ENCODE measurements at regions not wholly inside any gene's neighbourhood (a gene's known extent, or its start where the extent isn't known, plus 50 kb on each side); places are given as distances from the start of the nearest gene placed in this dataset.

DNA sequence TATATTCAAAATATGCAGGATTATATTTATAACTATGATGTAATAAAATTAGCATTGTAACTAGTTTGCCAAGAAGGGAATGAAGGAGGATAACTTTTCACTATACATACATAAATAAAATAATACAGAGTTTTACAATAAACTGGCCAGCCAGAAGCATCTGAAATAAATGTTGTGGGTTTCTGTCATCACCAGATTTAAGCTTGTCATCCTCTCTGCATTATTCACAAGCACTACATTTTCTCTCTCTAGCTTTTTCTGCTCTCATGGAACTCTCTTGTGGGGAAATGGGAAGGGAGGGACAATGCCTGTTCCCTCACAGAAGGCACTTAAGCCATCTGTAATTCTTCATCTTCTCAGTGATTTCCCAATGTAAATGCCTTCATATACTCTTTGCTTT lies 626.8 kb downstream of the SEMA5A start:
- ChIA-PET CTCF (no interaction called here), RAD21 (ENCODE audit: low non-redundant PET in 1 of 2, low total read pairs in 2 of 2, uncharacterized antibody in 2 of 2, unreplicated experiment in 2 of 2) (no interaction called here), POLR2A (no interaction called here)
- Histone ChIP-seq H2AFZ (ENCODE audit: low read depth, low read length, poor library complexity, severe bottlenecking) (no peak overlapping the region), H3K4me1 (ENCODE audit: control insufficient read depth in 1 of 2, insufficient read depth in 2 of 2, low read length in 2 of 2) (no peaks in the 10 kb centered on the region), H4K20me1 (ENCODE audit: insufficient read depth) (no peaks in the 10 kb centered on the region), H3K79me2 (ENCODE audit: insufficient read depth, low read length) (no peaks in the 10 kb centered on the region), H3K9ac (ENCODE audit: low read length) (no peak overlapping the region), H3K27ac (ENCODE audit: low read depth, low read length) (no peak overlapping the region), H3K9me3 (ENCODE audit: control insufficient read depth in 1 of 2, insufficient read depth in 1 of 2, low read depth in 1 of 2, low read length in 2 of 2) (peaks cover 3 to 17% of the 10 kb centered on the region in 2 experiments; a peak in 3 of 4 replicates), H3K4me2 (ENCODE audit: low read length) (no peak overlapping the region), H3K9me2 (ENCODE audit: insufficient read depth) (no peaks in the 10 kb centered on the region), H3K27me3 (ENCODE audit: insufficient read depth, low read length) (no peaks in the 10 kb centered on the region), H3K4me3 (replicated peaks in 1 of 2; ENCODE audit: low read depth in 1 of 2, low read length in 2 of 2) (no peak overlapping the region), H3K36me3 (ENCODE audit: control insufficient read depth in 1 of 2, insufficient read depth in 2 of 2, low read length in 2 of 2) (no peaks in the 10 kb centered on the region)
- DNase-seq (ENCODE audit: low read depth, low spot score) (no peak), ATAC-seq (no peak)
- intact Hi-C loops (cut with micrococcal nuclease): no loop called here
- BruUV-seq (replicated peaks): no TSS peak
- no peak for TF ChIP-seq CEBPB (IDR thresholded peaks at IDR 0.05; ENCODE audit: low read depth)
- no peak for TF ChIP-seq TCF7L2 (IDR thresholded peaks at IDR 0.05; ENCODE audit: borderline replicate concordance, extremely low read depth, insufficient read depth, insufficient read length)

DNA sequence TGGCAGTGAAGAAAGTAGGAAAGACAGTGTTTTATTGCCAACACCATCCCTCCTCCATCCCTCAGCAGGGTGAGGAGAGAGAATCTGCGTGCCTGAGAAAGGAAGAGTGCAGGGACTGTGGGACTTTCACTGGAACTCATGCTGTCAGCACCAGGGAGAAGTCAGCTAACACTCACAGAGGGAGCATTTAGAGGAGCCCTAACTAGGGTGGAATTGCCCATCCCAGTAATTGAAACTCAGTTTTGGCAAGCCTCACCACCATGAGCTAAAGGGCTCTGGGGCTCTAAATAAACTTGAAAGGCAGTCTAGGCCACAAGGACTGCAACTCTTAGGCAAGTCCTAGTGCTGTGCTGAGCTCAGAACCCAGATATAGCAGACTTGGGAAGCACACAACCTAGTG lies 622.3 kb downstream of the SEMA5A start:
- TF ChIP-seq EGR1 (IDR thresholded peaks at IDR 0.05; ENCODE audit: low read depth) (no peak), POLR2A (IDR thresholded peaks at IDR 0.05; ENCODE audit: borderline replicate concordance, extremely low read depth, insufficient read depth, insufficient read length) (no peak), SRF (IDR thresholded peaks at IDR 0.05; ENCODE audit: low read depth) (no peak), EZH2 (IDR thresholded peaks at IDR 0.05) (no peak), ZFX (IDR thresholded peaks at IDR 0.05) (no peak), YY1 (IDR thresholded peaks at IDR 0.05; ENCODE audit: extremely low read depth, insufficient replicate concordance, low read depth, low read length) (no peak)
- TF ChIP-seq, protein P1, sequence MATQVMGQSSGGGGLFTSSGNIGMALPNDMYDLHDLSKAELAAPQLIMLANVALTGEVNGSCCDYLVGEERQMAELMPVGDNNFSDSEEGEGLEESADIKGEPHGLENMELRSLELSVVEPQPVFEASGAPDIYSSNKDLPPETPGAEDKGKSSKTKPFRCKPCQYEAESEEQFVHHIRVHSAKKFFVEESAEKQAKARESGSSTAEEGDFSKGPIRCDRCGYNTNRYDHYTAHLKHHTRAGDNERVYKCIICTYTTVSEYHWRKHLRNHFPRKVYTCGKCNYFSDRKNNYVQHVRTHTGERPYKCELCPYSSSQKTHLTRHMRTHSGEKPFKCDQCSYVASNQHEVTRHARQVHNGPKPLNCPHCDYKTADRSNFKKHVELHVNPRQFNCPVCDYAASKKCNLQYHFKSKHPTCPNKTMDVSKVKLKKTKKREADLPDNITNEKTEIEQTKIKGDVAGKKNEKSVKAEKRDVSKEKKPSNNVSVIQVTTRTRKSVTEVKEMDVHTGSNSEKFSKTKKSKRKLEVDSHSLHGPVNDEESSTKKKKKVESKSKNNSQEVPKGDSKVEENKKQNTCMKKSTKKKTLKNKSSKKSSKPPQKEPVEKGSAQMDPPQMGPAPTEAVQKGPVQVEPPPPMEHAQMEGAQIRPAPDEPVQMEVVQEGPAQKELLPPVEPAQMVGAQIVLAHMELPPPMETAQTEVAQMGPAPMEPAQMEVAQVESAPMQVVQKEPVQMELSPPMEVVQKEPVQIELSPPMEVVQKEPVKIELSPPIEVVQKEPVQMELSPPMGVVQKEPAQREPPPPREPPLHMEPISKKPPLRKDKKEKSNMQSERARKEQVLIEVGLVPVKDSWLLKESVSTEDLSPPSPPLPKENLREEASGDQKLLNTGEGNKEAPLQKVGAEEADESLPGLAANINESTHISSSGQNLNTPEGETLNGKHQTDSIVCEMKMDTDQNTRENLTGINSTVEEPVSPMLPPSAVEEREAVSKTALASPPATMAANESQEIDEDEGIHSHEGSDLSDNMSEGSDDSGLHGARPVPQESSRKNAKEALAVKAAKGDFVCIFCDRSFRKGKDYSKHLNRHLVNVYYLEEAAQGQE (IDR thresholded peaks at IDR 0.05; ENCODE audit: low read depth): no peak
- TF ChIP-seq, protein P2, sequence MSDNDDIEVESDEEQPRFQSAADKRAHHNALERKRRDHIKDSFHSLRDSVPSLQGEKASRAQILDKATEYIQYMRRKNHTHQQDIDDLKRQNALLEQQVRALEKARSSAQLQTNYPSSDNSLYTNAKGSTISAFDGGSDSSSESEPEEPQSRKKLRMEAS (IDR thresholded peaks at IDR 0.05): no peak
- BruUV-seq (replicated peaks): no TSS peak
- Histone ChIP-seq H3K79me2 (ENCODE audit: insufficient read depth, low read length) (no peaks in the 10 kb centered on the region), H3K27ac (ENCODE audit: low read depth, low read length) (no peak overlapping the region), H4K20me1 (ENCODE audit: insufficient read depth) (no peaks in the 10 kb centered on the region), H3K9ac (ENCODE audit: low read length) (no peak overlapping the region), H3K4me2 (ENCODE audit: low read length) (no peak overlapping the region), H3K4me3 (replicated peaks in 1 of 2; ENCODE audit: low read depth in 1 of 2, low read length in 2 of 2) (no peak overlapping the region), H3K9me2 (ENCODE audit: insufficient read depth) (no peaks in the 10 kb centered on the region), H2AFZ (ENCODE audit: low read depth, low read length, poor library complexity, severe bottlenecking) (no peak overlapping the region), H3K4me1 (ENCODE audit: control insufficient read depth in 1 of 2, insufficient read depth in 2 of 2, low read length in 2 of 2) (no peaks in the 10 kb centered on the region), H3K36me3 (ENCODE audit: control insufficient read depth in 1 of 2, insufficient read depth in 2 of 2, low read length in 2 of 2) (no peaks in the 10 kb centered on the region), H3K27me3 (ENCODE audit: insufficient read depth, low read length) (no peaks in the 10 kb centered on the region), H3K9me3 (ENCODE audit: control insufficient read depth in 1 of 2, insufficient read depth in 1 of 2, low read depth in 1 of 2, low read length in 2 of 2) (peaks cover 0 to 18% of the 10 kb centered on the region in 2 experiments; a peak in 2 of 4 replicates)
- CTCF ChIA-PET: no interaction called here
- POLR2A ChIA-PET: no interaction called here
- RAD21 ChIA-PET (ENCODE audit: low non-redundant PET in 1 of 2, low total read pairs in 2 of 2, uncharacterized antibody in 2 of 2, unreplicated experiment in 2 of 2): no interaction called here
- intact Hi-C loops (cut with micrococcal nuclease): no loop called here
- DNase-seq (ENCODE audit: low read depth, low spot score) (no peak), ATAC-seq (no peak)
